Tibial artery (tissue), 4 donors: ENCODE measurements at regions not wholly inside any gene's neighbourhood (a gene's known extent, or its start where the extent isn't known, plus 50 kb on each side); places are given as distances from the start of the nearest gene placed in this dataset.

Experiments used
- DNase-seq, 2 donors: peaks; one replicate each; pipeline ENCODE4 v3.0.0-alpha.2; 2019
- H3K27ac ChIP-seq, 2 donors: fragments of 200-600 bp; sonication (generic) in 1 of 2; 1 replicate in 1 of 2; 2 replicates in 1 of 2; pipeline ENCODE4 v1.5.1; 2018 to 2019; ENCODE audit warnings: mild to moderate bottlenecking in 1 of 2
- H3K27me3 ChIP-seq, 2 donors: fragments of 200-600 bp; sonication (generic) in 1 of 2; one replicate each; pipeline versions ENCODE4 v1.5.1 to v1.6.0; 2016 to 2019
- H3K36me3 ChIP-seq, 3 donors: fragments of 200-600 bp; sonication (generic) in 2 of 3; one replicate each; pipeline ENCODE4 v1.5.1; 2016 to 2019; ENCODE audit warnings: mild to moderate bottlenecking in 2 of 3
- H3K4me1 ChIP-seq, 4 donors: fragments of 200-600 bp; sonication (generic) in 2 of 4; 1 replicate in 3 of 4; 2 replicates in 1 of 4; pipeline ENCODE4 v1.5.1; 2016 to 2019
- H3K4me3 ChIP-seq, 2 donors: fragments of 200-600 bp; sonication (generic) in 1 of 2; 1 replicate in 1 of 2; 2 replicates in 1 of 2; pipeline ENCODE4 v1.5.1; 2018 to 2019; ENCODE audit warnings: mild to moderate bottlenecking in 2 of 2
- H3K9me3 ChIP-seq, 3 donors: fragments of 200-600 bp; sonication (generic) in 1 of 3; one replicate each; pipeline ENCODE4 v1.5.1; 2016 to 2019
- CTCF ChIP-seq, 2 experiments: fragments of 200-600 bp in 1 of 2; fragments of 450-650 bp in 1 of 2; IDR thresholded peaks; one replicate each; pipeline ENCODE4 v1.5.1; 2017 to 2019; ENCODE audit warnings: antibody characterized with exemption in 2 of 2, mild to moderate bottlenecking in 1 of 2, moderate library complexity in 1 of 2
- intact Hi-C: fragments of 100-400 bp; cut with DNase I; formaldehyde crosslinking; loops from one replicate; pipeline ENCODE4 v1.15.0; 2023; ENCODE audit warnings: low total_unique reads

GRCh38 chr10:36188080-36188453, 546.0 kb upstream of the FZD8 start:
- H3K4me3 ChIP-seq = no peak overlapping the region
- intact Hi-C loops = no loop called here
- peak overlapping the region; percentile 43 to 51 for H3K27ac ChIP-seq
- H3K36me3 ChIP-seq = no peaks in the 10 kb centered on the region
- no peak for DNase-seq
- H3K27me3 ChIP-seq = no peaks in the 10 kb centered on the region
- H3K9me3 ChIP-seq = peaks cover 3 to 16% (median 12%) of the 10 kb centered on the region in 3 donors
- H3K4me1 ChIP-seq = peaks cover 0 to 15% (median 11%) of the 10 kb centered on the region in 4 donors
- no peak for TF ChIP-seq CTCF (IDR thresholded peaks at IDR 0.05)

GRCh38 chr10:36187380-36188079, 545.4 kb upstream of the FZD8 start:
- peak overlapping the region; percentile 43 to 51 for H3K27ac ChIP-seq
- no peak overlapping the region for H3K4me3 ChIP-seq
- peaks cover 0 to 20% (median 15%) of the 10 kb centered on the region in 4 donors for H3K4me1 ChIP-seq
- DNase-seq = no peak
- intact Hi-C loops = no loop called here
- H3K9me3 ChIP-seq = peaks cover 3 to 12% (median 12%) of the 10 kb centered on the region in 3 donors
- H3K27me3 ChIP-seq = no peaks in the 10 kb centered on the region
- no peaks in the 10 kb centered on the region for H3K36me3 ChIP-seq
- no peak for TF ChIP-seq CTCF (IDR thresholded peaks at IDR 0.05)

- no peak for DNase-seq
- Histone ChIP-seq H3K27me3 (no peaks in the 10 kb centered on the region), H3K36me3 (no peaks in the 10 kb centered on the region), H3K4me3 (no peak overlapping the region), H3K4me1 (peaks cover 0 to 35% (median 25%) of the 10 kb centered on the region in 4 donors), H3K27ac (no peak overlapping the region), H3K9me3 (no peaks in the 10 kb centered on the region)
- intact Hi-C loops = no loop called here
- TF ChIP-seq CTCF (IDR thresholded peaks at IDR 0.05) = no peak
These were observed 543.0 kb upstream of the FZD8 start for GRCh38 chr10:36185097-36185496.

GRCh38 chr10:36183726-36184125, 541.6 kb upstream of the FZD8 start:
- Histone ChIP-seq H3K27me3 (no peaks in the 10 kb centered on the region), H3K36me3 (no peaks in the 10 kb centered on the region), H3K9me3 (no peaks in the 10 kb centered on the region), H3K4me1 (peaks cover 0 to 34% (median 25%) of the 10 kb centered on the region in 4 donors), H3K27ac (no peak overlapping the region), H3K4me3 (no peak overlapping the region)
- no peak for TF ChIP-seq CTCF (IDR thresholded peaks at IDR 0.05)
- no peak for DNase-seq
- intact Hi-C loops = no loop called here

- Histone ChIP-seq H3K4me1 (peaks cover 0 to 28% (median 19%) of the 10 kb centered on the region in 4 donors), H3K4me3 (no peak overlapping the region), H3K36me3 (no peaks in the 10 kb centered on the region), H3K9me3 (no peaks in the 10 kb centered on the region), H3K27me3 (no peaks in the 10 kb centered on the region), H3K27ac (peak overlapping the region; percentile 31 to 59)
- DNase-seq = no peak
- intact Hi-C loops = no loop called here
- no peak for TF ChIP-seq CTCF (IDR thresholded peaks at IDR 0.05)
These were observed 541.0 kb upstream of the FZD8 start for GRCh38 chr10:36183056-36183455.
